Fibroblast of peridontal ligament (primary cell): ENCODE measurements at regions not wholly inside any gene's neighbourhood (a gene's known extent, or its start where the extent isn't known, plus 50 kb on each side); places are given as distances from the start of the nearest gene placed in this dataset.
A peak's percentile ranks its signal among the peaks of the same experiment; 100 is the strongest.
"Not testable (repeated sequence)": the region's sequence is repeated elsewhere in the genome, so short reads cannot be mapped to it uniquely, and the experiment has no call there.

Experiments
- DNase-seq: peaks from one replicate; pipeline ENCODE4 v3.0.0-alpha.2; 2010; ENCODE audit errors: extremely low read depth

DNA sequence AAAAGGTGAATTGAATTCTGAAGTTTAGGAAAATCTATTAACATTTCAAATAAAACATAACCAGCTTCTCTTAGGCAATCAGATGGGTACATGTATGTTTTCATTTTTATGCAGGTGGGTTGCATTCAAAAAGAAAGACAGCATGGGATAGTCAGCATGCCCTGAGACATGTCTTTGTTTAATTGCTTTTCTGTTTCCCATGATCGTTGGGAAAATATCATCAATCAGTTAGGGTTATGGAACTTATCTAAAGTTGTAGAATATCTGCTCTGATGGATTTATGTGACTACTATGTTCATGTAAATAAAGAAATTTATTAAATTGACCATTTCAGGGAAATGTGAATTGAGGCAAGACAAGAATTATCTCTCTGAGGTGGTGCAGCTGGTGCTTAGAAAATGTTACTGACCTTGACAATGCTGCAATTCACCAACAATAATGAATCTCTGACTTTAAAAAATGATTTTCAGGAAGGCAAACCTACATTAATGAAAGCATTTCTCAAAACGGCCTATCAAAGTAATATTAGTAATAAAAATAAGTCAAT is 112.7 kb downstream of the RFPL4B start:
- no peak for DNase-seq

DNA sequence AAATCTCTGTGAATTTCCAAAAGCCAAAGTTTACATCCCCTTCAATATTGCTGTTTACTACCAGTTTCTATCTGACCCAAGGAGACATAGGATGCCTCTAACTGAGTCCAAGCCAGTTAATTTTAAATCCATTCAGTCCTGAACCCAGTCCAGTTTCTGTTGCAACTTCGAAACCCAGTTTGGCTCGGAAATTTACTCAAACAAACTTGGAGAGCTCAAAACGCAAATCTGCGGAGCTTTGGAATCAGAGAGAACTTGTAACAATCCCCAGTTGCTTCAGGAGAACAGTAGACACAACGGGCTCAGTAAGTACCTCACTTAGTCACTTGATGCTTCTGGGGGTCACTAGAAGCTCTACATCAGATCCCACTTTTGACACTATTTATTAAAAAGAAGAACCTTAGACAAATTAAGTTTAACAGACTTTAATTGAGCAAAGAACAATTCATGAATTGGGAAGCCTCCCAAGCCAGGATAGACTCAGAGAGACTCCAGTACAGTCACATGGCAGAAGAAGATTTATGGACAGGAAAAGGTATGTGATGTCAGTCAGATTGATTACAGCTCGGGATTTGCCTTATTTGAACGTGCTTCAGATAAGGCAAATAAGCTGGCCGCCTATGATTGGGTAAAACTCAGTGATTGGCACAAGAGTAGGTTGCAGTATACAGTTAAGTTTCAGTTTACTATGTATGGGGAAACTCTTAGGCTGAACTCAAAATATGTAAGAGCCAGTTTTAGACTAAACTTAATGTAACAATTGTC is 118.0 kb downstream of the RFPL4B start:
- DNase-seq = no peak

DNA sequence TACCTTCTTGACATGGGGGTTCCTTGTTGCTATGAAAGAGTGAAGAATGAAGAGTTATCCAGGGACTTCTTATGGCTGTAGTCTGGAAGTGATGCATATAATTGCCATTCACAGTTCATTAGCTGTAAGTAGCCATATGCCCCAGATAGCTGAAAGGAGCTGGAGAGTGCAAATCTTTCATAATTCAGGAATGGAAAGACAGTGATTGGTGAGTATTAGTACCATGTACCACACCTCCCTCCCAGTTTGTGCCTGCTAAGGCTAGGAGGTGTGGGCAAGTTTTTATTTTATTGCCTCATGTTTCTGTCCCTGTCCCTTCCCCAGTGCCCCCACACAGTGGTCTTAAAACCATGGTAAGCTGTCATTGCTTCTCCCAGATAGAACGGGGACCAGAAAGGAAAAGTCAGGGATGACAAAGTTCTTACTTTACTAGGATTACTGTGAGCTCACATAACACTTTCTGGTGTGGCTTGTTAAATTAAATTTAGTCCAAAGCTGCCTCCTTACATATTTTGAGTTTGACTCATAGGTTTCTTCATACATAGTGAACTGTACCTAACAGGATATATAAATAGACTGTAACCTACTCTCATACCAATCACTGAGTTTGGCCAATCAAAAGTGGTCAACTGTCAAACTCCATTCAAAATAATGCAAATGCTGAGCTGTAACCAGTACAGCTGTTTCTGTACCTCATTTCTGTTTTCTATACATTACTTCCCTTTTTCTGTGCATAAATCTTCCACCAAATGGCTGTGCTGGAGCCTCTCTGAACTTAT is 119.4 kb downstream of the RFPL4B start:
- DNase-seq = peak; percentile 57

- no peak for DNase-seq
Measured at GRCh38 chr6:112468359-112468758, 121.2 kb downstream of the RFPL4B start.

DNA sequence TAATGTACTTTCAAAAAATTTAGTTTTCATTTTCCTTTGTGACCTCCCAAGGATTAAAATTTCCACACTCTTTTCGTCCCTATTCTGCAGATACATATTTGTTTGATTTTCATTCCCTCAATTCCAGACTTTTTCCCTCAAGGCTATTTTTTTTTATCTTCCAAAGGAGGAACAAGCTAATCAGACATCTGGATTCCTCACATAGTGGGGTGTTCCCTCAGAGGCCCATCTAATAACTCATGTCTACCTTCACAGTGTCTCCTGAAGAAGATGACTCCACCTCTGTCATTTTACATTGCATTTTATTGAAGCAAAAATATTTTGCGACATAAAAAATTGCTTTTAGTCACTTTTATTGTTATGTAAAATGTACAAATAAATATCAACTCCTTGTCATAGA is 122.2 kb downstream of the RFPL4B start:
- no peak for DNase-seq

DNA sequence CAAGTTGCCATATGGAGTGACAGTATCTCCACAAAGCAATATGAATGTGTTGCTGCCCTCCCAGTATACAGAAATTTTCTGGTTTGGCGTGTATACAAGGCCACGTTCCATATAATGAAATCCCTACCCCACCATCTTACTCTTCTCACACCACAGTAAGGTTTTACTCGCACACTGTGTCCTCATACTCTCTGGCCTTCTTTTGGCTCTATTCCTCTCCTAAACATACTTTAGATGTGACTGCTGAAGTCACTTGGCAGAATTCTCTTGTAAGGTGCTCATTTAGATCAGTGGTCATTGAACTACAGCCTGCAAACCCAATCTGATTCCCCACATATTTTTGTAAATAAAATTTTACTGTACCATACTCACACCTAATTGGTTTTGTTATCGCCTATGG is 123.2 kb downstream of the RFPL4B start:
- DNase-seq = no peak

- DNase-seq = no peak
Measured at GRCh38 chr6:112470950-112471349, 123.8 kb downstream of the RFPL4B start.

DNA sequence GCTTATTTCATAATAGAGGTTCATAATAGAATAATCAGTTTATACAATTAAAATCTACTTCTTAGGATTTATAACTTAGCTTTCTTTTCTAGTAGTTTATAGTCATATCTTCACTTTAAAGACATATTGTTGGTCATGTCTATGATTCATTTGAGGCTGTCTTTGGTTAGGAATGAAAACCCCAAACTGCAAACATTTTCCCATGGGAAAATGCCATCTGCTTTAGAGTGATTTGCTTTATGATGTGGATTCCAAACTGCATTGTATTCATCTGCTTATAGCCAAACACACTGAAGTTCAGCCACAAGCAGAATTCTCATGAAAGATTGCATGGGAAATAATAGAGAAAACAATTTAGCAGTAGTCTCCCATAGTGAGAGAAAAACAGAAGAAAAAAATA is 128.0 kb downstream of the RFPL4B start:
- DNase-seq = peak; percentile 94

- DNase-seq = no peak
Measured at GRCh38 chr6:112477125-112477524, 130.0 kb downstream of the RFPL4B start.

DNA sequence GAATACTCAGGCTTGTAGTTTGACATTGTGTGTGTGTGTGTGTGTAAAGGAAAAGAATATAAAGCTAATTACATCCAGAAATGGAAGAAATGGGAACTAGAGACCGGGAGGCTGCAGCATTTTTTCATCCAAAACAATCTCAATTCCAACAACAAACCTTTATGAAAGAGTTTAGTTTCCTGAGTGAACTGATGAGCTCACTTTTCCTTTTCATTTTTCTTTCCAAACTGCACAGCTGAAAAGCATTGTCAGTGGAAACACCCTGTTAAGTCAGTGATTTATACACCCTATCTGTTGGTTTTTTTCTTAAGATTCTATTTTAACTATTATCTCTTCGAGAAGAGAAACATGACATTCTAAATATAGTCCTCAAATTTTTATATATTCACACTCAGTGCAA is 130.9 kb downstream of the RFPL4B start:
- peak; percentile 47 for DNase-seq

DNA sequence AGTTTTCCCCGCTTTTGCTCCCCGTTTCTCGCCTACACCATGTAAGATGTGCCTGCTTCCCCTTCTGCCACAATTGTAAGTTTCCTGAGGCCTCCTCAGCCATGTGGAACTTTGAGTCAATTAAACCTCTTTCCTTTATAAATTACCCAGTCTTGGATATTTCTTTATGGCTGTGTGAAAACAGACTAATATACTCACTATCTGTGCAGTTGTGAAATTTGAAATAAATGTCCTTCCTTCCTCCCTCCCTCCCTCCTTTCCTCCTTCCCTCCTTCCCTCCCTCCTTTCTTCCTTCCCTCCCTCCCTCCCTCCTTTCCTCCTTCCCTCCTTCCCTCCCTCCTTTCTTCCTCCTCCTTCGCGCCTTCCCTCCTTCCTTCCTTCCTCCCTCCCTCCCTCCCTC is 132.8 kb downstream of the RFPL4B start:
- DNase-seq = not testable (repeated sequence)

DNA sequence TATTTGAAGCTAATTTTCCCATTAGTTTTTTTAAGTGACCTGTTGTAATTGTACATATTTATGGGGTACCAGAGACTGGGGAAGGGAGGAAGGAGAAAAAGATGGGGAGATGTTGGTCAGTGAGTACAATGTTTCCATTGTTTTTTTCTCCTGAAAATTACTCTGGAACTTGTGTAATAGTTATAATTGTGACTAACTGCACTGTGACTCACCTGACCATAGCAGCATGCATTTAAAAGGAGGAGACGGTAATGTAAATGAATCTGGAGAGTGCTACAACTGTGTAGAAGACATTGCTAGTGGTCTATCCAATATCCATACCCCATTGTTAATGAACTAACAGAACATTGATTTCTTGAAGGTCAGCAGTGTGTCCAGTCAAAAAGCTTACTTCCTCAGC is 133.4 kb downstream of the RFPL4B start:
- DNase-seq = peak; percentile 35

DNA sequence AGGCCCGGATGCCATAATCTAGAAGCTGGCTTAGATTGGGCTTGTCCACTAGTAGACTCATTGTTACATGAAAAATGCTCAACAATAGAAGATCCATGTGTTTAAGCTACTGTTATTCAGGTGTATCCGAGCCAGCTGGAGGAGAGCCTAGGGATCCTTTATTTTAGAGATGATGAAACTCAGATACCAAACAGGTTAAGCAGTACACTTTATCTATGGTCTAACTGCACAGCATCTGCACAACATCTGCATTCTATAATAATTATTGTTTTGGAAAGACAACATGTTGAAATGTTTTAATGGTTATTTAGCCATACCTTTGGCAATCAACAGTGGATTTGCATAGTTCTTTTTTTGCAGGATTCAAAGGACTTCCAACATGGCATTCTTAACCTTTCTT is 134.1 kb downstream of the RFPL4B start:
- no peak for DNase-seq

GRCh38 chr6:112482373-112482772 is 135.2 kb downstream of the RFPL4B start:
- DNase-seq = no peak

GRCh38 chr6:112485120-112485826 is 138.1 kb downstream of the RFPL4B start:
- no peak for DNase-seq

DNA sequence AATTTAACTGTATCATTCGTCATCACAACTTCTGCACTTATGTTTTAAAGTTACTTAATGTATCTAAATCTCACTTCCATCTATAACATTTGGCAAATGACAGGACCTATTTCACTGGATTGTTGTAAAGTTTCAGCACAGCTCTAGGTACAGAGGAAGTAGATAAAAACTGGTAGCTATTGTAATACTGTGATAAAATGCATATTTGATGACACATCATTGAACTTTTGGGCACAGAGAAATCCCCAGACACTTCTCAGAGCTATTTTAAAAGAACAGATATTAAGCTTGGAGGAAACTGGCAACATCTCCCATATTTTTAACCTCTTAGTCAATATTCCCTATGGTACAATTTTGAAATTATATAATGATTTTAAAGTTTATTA is 138.7 kb downstream of the RFPL4B start:
- DNase-seq = peak; percentile 64

DNA sequence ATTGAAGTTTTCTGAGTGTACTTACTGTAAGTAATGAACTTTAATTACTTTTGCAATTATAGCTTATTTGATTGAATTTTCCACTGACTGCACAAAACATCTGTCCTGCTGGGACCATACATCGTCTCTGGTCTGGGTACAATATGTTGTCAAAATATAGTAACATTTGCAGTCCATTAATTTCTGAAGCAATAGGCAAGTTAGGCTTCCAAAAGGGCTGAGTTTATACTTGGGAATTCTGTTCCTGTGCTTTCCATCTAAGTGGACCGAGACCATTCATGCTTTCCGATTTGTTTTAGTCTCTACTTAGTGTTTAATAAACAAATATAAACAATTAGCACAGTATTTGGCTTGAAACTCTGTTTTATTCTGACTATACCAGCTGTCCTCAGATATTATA is 139.3 kb downstream of the RFPL4B start:
- no peak for DNase-seq

GRCh38 chr6:112488238-112488637 is 141.1 kb downstream of the RFPL4B start:
- DNase-seq = no peak

- DNase-seq = peak; percentile 80
Measured at GRCh38 chr6:112501705-112502104, 154.6 kb downstream of the RFPL4B start.

DNA sequence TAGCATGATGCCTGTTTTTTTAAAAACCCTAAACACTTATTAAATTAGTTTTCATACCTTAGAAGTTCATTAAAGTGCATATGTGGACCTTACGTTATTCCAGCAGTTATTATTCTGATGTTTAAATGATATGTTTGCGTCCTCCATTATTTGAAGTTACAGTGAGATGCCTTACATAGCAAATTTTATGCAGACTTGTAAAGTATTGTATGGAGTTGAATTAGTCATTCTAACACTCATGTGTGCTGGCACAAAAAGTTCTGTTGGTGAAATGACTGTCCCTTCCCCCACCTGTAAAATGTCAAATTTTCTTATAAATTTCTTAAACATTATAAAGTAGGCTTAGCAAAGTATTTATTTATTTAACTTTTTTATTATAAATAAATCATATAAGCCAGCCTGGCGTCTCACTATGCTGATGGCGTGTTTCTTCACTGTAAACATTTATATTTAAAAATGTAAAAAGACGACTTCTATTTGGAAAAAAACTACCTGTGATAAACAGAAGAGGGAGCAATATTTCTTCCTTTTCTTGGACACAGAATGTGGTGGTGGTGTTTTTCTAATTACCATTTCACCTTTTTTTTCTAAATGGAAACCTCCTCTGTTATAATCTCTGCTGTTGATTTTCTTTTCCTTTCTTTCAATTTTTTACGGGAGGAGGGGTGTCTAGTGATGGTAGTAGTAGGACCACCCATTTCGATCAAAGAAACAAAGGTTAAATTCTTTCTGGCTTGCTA is 155.4 kb downstream of the RFPL4B start:
- DNase-seq = peak; percentile 74

- DNase-seq = no peak
Measured at GRCh38 chr6:112503091-112503596, 156.0 kb downstream of the RFPL4B start.
